ENCODE measurements at regions not wholly inside any gene's neighbourhood (a gene's known extent, or its start where the extent isn't known, plus 50 kb on each side); places are given as distances from the start of the nearest gene placed in this dataset.

- TF ChIP-seq GTF2F1 (IDR thresholded peaks at IDR 0.05; ENCODE audit: borderline replicate concordance, low read depth, low read length), result no peak
- TF ChIP-seq CBX8 (IDR thresholded peaks at IDR 0.05; ENCODE audit: borderline replicate concordance, low read depth, low read length), result no peak
Measured at GRCh38 chr5:3309538-3309937, 286.1 kb upstream of the IRX1 start (continued).
